ENCODE measurements at regions not wholly inside any gene's neighbourhood (a gene's known extent, or its start where the extent isn't known, plus 50 kb on each side); places are given as distances from the start of the nearest gene placed in this dataset.

DNA sequence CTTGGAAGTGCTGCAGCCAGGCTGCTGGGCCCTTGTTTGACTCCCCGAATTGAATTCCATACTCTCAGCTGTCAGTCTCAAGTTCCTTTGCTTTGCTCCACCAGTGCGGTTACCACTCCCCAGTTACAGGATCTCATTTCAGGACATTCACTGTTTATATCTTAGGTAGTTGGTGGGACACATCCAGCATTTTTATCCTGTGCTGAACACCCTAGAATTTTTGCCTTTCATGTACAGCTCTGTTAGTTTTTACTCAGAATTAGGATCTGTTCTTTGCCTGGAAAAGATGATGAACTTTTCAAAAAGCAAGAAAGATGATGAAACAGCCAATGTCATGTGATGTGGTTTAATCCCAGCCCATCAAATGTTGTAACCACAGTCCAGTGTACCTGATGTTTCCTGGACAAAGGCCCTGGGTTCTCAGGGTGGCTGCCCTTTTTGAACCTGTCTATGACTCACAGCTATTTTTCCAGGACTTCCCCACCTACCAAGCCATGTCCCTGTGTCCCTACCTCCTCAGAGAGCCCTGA is 149.7 kb downstream of the NOC3L start (continued):
- TF ChIP-seq, protein P1, sequence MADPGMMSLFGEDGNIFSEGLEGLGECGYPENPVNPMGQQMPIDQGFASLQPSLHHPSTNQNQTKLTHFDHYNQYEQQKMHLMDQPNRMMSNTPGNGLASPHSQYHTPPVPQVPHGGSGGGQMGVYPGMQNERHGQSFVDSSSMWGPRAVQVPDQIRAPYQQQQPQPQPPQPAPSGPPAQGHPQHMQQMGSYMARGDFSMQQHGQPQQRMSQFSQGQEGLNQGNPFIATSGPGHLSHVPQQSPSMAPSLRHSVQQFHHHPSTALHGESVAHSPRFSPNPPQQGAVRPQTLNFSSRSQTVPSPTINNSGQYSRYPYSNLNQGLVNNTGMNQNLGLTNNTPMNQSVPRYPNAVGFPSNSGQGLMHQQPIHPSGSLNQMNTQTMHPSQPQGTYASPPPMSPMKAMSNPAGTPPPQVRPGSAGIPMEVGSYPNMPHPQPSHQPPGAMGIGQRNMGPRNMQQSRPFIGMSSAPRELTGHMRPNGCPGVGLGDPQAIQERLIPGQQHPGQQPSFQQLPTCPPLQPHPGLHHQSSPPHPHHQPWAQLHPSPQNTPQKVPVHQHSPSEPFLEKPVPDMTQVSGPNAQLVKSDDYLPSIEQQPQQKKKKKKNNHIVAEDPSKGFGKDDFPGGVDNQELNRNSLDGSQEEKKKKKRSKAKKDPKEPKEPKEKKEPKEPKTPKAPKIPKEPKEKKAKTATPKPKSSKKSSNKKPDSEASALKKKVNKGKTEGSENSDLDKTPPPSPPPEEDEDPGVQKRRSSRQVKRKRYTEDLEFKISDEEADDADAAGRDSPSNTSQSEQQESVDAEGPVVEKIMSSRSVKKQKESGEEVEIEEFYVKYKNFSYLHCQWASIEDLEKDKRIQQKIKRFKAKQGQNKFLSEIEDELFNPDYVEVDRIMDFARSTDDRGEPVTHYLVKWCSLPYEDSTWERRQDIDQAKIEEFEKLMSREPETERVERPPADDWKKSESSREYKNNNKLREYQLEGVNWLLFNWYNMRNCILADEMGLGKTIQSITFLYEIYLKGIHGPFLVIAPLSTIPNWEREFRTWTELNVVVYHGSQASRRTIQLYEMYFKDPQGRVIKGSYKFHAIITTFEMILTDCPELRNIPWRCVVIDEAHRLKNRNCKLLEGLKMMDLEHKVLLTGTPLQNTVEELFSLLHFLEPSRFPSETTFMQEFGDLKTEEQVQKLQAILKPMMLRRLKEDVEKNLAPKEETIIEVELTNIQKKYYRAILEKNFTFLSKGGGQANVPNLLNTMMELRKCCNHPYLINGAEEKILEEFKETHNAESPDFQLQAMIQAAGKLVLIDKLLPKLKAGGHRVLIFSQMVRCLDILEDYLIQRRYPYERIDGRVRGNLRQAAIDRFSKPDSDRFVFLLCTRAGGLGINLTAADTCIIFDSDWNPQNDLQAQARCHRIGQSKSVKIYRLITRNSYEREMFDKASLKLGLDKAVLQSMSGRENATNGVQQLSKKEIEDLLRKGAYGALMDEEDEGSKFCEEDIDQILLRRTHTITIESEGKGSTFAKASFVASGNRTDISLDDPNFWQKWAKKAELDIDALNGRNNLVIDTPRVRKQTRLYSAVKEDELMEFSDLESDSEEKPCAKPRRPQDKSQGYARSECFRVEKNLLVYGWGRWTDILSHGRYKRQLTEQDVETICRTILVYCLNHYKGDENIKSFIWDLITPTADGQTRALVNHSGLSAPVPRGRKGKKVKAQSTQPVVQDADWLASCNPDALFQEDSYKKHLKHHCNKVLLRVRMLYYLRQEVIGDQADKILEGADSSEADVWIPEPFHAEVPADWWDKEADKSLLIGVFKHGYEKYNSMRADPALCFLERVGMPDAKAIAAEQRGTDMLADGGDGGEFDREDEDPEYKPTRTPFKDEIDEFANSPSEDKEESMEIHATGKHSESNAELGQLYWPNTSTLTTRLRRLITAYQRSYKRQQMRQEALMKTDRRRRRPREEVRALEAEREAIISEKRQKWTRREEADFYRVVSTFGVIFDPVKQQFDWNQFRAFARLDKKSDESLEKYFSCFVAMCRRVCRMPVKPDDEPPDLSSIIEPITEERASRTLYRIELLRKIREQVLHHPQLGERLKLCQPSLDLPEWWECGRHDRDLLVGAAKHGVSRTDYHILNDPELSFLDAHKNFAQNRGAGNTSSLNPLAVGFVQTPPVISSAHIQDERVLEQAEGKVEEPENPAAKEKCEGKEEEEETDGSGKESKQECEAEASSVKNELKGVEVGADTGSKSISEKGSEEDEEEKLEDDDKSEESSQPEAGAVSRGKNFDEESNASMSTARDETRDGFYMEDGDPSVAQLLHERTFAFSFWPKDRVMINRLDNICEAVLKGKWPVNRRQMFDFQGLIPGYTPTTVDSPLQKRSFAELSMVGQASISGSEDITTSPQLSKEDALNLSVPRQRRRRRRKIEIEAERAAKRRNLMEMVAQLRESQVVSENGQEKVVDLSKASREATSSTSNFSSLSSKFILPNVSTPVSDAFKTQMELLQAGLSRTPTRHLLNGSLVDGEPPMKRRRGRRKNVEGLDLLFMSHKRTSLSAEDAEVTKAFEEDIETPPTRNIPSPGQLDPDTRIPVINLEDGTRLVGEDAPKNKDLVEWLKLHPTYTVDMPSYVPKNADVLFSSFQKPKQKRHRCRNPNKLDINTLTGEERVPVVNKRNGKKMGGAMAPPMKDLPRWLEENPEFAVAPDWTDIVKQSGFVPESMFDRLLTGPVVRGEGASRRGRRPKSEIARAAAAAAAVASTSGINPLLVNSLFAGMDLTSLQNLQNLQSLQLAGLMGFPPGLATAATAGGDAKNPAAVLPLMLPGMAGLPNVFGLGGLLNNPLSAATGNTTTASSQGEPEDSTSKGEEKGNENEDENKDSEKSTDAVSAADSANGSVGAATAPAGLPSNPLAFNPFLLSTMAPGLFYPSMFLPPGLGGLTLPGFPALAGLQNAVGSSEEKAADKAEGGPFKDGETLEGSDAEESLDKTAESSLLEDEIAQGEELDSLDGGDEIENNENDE (IDR thresholded peaks at IDR 0.05; ENCODE audit: insufficient replicate concordance, low read length): no peak
- TF ChIP-seq, protein P2, sequence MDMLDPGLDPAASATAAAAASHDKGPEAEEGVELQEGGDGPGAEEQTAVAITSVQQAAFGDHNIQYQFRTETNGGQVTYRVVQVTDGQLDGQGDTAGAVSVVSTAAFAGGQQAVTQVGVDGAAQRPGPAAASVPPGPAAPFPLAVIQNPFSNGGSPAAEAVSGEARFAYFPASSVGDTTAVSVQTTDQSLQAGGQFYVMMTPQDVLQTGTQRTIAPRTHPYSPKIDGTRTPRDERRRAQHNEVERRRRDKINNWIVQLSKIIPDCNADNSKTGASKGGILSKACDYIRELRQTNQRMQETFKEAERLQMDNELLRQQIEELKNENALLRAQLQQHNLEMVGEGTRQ (IDR thresholded peaks at IDR 0.05; ENCODE audit: low read length): no peak
- TF ChIP-seq HDAC6 (IDR thresholded peaks at IDR 0.05; ENCODE audit: low read depth, low read length): no peak
- TF ChIP-seq, protein P3, sequence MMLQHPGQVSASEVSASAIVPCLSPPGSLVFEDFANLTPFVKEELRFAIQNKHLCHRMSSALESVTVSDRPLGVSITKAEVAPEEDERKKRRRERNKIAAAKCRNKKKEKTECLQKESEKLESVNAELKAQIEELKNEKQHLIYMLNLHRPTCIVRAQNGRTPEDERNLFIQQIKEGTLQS (IDR thresholded peaks at IDR 0.05; ENCODE audit: insufficient read depth, low read depth, low read length): no peak
- TF ChIP-seq RXRA (IDR thresholded peaks at IDR 0.05; ENCODE audit: insufficient read depth, low read depth, low read length): no peak
- TF ChIP-seq CBX8 (IDR thresholded peaks at IDR 0.05; ENCODE audit: borderline replicate concordance, low read depth, low read length): no peak
- TF ChIP-seq RNF2 (IDR thresholded peaks at IDR 0.05; ENCODE audit: borderline replicate concordance, low read depth, low read length, missing control alignments, poor library complexity, severe bottlenecking): no peak

Measured in H1 (cell line).